ENCODE measurements at regions not wholly inside any gene's neighbourhood (a gene's known extent, or its start where the extent isn't known, plus 50 kb on each side); places are given as distances from the start of the nearest gene placed in this dataset.

DNA sequence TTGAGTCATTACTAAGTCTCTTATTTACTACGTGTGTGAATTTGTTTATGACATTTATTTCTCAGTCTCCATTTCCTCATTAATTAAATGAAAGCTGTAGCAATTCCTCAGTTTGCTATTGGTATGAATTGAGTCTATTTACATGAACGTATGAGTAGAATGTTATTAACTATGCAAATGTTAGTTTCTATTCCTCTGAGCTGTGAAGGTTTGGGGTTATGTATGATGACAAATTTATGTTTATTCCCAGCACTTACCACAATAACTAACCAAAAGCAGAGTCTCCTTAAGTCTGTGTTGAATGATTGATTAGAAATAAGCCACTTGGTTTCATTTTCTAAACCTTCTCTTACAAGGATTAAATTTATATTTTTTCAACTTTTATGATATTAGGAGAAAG lies 1340.9 kb downstream of the FSCB start:
- no peak overlapping the region for H3K4me3 ChIP-seq (replicated peaks in 1 of 3)
- no peaks in the 10 kb centered on the region for H3K27me3 ChIP-seq
- no peaks in the 10 kb centered on the region for H3K36me3 ChIP-seq
- no peaks in the 10 kb centered on the region for H3K4me1 ChIP-seq
- intact Hi-C loops (cut with DNase I): no loop called here
- no peak for DNase-seq
- TF ChIP-seq, protein P1, sequence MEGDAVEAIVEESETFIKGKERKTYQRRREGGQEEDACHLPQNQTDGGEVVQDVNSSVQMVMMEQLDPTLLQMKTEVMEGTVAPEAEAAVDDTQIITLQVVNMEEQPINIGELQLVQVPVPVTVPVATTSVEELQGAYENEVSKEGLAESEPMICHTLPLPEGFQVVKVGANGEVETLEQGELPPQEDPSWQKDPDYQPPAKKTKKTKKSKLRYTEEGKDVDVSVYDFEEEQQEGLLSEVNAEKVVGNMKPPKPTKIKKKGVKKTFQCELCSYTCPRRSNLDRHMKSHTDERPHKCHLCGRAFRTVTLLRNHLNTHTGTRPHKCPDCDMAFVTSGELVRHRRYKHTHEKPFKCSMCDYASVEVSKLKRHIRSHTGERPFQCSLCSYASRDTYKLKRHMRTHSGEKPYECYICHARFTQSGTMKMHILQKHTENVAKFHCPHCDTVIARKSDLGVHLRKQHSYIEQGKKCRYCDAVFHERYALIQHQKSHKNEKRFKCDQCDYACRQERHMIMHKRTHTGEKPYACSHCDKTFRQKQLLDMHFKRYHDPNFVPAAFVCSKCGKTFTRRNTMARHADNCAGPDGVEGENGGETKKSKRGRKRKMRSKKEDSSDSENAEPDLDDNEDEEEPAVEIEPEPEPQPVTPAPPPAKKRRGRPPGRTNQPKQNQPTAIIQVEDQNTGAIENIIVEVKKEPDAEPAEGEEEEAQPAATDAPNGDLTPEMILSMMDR (IDR thresholded peaks at IDR 0.05): no peak
- no peak for TF ChIP-seq POLR2A (IDR thresholded peaks at IDR 0.05)
- no peak overlapping the region for H3K27ac ChIP-seq
- no peaks in the 10 kb centered on the region for H3K9me3 ChIP-seq
- 85 to 92% methylated on average over 2 of the region's 2 CpGs for WGBS, 2 donors

DNA sequence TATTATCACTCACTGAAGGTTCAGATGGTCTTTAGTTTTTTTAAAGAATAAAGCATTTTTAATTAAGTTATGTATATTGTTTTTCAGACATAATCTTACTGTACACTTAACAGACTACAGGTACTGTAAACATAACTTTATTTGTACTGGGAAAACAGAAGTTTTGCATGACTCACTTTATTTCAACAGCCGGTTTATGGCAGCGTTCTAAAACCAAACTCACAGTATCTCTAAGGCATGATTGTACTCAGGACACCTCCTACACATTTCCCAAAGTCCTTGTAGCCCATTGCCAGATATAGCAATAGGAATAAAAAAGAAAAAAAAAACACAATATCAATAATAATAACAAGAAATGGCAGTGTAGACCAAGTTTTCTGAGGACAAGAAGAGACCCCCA lies 1341.4 kb downstream of the FSCB start:
- no peaks in the 10 kb centered on the region for H3K9me3 ChIP-seq
- H3K27ac ChIP-seq: no peak overlapping the region
- 81 to 82% methylated on average over 2 of the region's 2 CpGs for WGBS, 2 donors
- no peak overlapping the region for H3K4me3 ChIP-seq (replicated peaks in 1 of 3)
- no peak for DNase-seq
- H3K4me1 ChIP-seq: no peaks in the 10 kb centered on the region
- no peaks in the 10 kb centered on the region for H3K36me3 ChIP-seq
- intact Hi-C loops (cut with DNase I): no loop called here
- TF ChIP-seq POLR2A (IDR thresholded peaks at IDR 0.05): no peak
- TF ChIP-seq, protein P1 (IDR thresholded peaks at IDR 0.05): no peak
- H3K27me3 ChIP-seq: no peaks in the 10 kb centered on the region

DNA sequence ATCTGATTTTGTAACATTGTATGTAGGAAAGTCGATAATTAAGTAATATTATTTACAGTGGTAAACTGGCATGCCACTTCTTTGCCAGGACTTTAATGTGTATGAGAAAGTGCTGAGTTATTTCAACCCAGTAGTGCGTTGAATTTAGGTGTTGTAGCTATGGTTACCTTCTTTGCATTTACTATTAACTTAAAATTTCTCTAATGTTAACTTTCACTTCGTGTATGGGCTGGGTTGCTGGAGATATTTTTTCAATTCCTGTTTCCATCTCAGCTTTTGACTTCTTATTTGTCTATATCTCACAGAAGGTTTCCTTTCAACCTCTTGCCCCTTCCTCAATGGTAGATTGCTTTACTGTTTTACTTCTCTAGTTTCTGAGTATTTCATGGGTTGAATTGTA lies 1345.6 kb downstream of the FSCB start:
- no peaks in the 10 kb centered on the region for H3K27me3 ChIP-seq
- H3K4me1 ChIP-seq: no peaks in the 10 kb centered on the region
- WGBS, 2 donors: 42 to 83% methylated on average over 3 of the region's 3 CpGs
- H3K27ac ChIP-seq: no peak overlapping the region
- H3K9me3 ChIP-seq: no peaks in the 10 kb centered on the region
- no peak for DNase-seq
- no peak overlapping the region for H3K4me3 ChIP-seq (replicated peaks in 1 of 3)
- TF ChIP-seq, protein P1 (IDR thresholded peaks at IDR 0.05): no peak
- no peak for TF ChIP-seq POLR2A (IDR thresholded peaks at IDR 0.05)
- intact Hi-C loops (cut with DNase I): no loop called here
- H3K36me3 ChIP-seq: no peaks in the 10 kb centered on the region

DNA sequence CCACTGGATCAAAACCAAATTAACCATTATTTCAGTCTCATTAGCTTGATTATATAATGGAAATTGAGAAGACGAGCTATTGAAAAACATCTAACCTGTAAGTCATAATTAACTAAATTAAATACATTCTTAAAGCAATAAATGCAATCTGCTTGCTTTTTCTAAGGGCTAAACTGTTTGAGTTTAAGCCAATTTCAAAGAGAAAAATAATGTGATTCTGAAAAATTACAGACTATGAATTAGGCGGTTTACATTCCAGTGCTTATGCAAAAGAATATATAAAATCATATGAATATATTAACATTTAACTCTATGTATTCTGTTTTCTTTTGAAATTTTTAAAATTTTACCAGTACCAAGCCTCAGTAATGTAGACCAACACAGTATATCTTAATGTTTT lies 1349.4 kb downstream of the FSCB start:
- no peak overlapping the region for H3K4me3 ChIP-seq (replicated peaks in 1 of 3)
- TF ChIP-seq POLR2A (IDR thresholded peaks at IDR 0.05): no peak
- TF ChIP-seq, protein P1 (IDR thresholded peaks at IDR 0.05): no peak
- H3K4me1 ChIP-seq: no peaks in the 10 kb centered on the region
- H3K9me3 ChIP-seq: no peaks in the 10 kb centered on the region
- intact Hi-C loops (cut with DNase I): no loop called here
- H3K27me3 ChIP-seq: no peaks in the 10 kb centered on the region
- H3K36me3 ChIP-seq: no peaks in the 10 kb centered on the region
- no peak overlapping the region for H3K27ac ChIP-seq
- 84 to 86% methylated on average over 2 of the region's 2 CpGs for WGBS, 2 donors
- DNase-seq: no peak

DNA sequence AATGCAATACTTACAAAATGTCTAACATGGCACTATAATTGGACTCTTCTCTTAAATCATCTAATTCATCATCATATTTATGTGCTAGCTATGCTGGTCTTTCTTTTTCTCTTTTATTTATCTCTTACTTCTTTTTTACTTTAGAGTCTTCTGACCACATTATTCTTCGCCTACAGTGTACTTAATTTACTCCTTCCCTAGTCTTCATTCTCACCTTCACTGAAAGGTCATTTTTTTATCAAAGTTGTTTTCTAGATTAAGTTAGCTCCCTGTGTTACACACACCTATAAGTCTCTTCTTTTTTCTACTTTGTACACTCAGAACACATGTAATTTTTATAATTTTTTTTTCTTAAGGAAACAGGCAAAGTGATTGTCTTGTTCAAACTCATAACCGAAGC lies 1351.2 kb downstream of the FSCB start:
- 90 to 91% methylated on average over 2 of the region's 2 CpGs for WGBS, 2 donors
- no peaks in the 10 kb centered on the region for H3K9me3 ChIP-seq

More for the DNA sequence above, 1351.2 kb downstream of the FSCB start:
- H3K4me3 ChIP-seq (replicated peaks in 1 of 3): no peak overlapping the region
- H3K4me1 ChIP-seq: no peaks in the 10 kb centered on the region
- no peak for DNase-seq
- intact Hi-C loops (cut with DNase I): no loop called here
- no peaks in the 10 kb centered on the region for H3K36me3 ChIP-seq
- H3K27me3 ChIP-seq: no peaks in the 10 kb centered on the region
- no peak overlapping the region for H3K27ac ChIP-seq
- TF ChIP-seq, protein P1 (IDR thresholded peaks at IDR 0.05): no peak
- TF ChIP-seq POLR2A (IDR thresholded peaks at IDR 0.05): no peak

Measured in thyroid gland (tissue), 4 donors.